Stomach (tissue), 4 donors: ENCODE measurements at regions not wholly inside any gene's neighbourhood (a gene's known extent, or its start where the extent isn't known, plus 50 kb on each side); places are given as distances from the start of the nearest gene placed in this dataset.

Source experiments
- CTCF ChIP-seq, 7 experiments: fragments of 450-650 bp in 4 of 7; fragments of 200-600 bp in 3 of 7; sonication (generic) in 3 of 7; IDR thresholded peaks; one replicate each; pipeline ENCODE4 v1.5.1; 2016 to 2019; ENCODE audit warnings: antibody characterized with exemption in 7 of 7, control low read depth in 2 of 7, mild to moderate bottlenecking in 1 of 7
- EP300 ChIP-seq: sonication (generic); formaldehyde crosslinking; IDR thresholded peaks from one replicate; pipeline ENCODE4 v1.6.1; 2017; ENCODE audit warnings: antibody characterized with exemption
- POLR2AphosphoS5 ChIP-seq, 3 donors: sonication (generic); formaldehyde crosslinking; IDR thresholded peaks; one replicate each; pipeline ENCODE4 v1.6.1; 2016; ENCODE audit warnings: antibody characterized with exemption in 3 of 3

DNA sequence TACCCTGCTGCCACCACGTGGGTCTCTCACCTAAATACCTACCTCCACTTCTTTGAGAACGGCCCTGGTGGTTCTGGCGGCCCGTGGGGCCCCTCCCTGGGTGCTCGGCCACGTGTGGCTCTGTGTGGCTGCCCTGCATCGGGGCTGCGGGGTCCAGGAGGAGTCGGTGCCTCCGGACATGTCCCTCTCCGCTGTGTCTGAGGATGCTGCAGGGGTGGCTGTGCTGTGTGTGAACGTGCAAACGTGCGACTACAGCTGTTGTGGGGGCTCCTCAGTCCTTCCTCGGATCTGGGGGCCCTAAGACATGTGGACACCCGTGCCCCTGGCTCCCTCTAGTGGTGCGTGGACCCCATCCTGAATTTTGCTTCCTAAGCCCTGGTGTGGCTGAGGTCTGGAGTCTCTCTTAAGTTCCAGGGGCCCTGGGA lies 691.8 kb downstream of the QKI start:
- TF ChIP-seq CTCF (IDR thresholded peaks at IDR 0.05) (peak in 1 of 7 experiments; percentile 14), EP300 (no peak), POLR2AphosphoS5 (IDR thresholded peaks at IDR 0.05) (no peak)
